PC-9 (cell line): ENCODE measurements at regions not wholly inside any gene's neighbourhood (a gene's known extent, or its start where the extent isn't known, plus 50 kb on each side); places are given as distances from the start of the nearest gene placed in this dataset.

Experiments
- BruUV-seq: library from RNA; stranded (reverse); fragments of 400-500 nt; replicated peaks from 2 replicates; lab custom pipeline; 2021; lab: Mats Ljungman, UMichigan
- CTCF ChIA-PET: fragments of 300-600 bp; sonication (Branson Sonifier 250); formaldehyde crosslinking; loops from one replicate; lab custom pipeline; 2022; ENCODE audit warnings: antibody characterized with exemption; lab: Charles Lee
- POLR2A ChIA-PET: fragments of 300-600 bp; sonication (Branson Sonifier 250); formaldehyde crosslinking; loops from one replicate; lab custom pipeline; 2022; ENCODE audit warnings: antibody characterized with exemption; ENCODE audit not compliant: unreplicated experiment; lab: Charles Lee
- DNase-seq, 2 experiments: peaks; one replicate each; pipeline versions ENCODE4 v3.0.0 to v3.0.0-alpha.2; 2015 to 2022; ENCODE audit warnings: mixed read lengths in 1 of 2
- H2AFZ ChIP-seq: fragments of 200-600 bp; sonication (generic); 2 replicates; pipeline ENCODE4 v1.8.1; 2017; ENCODE audit warnings: antibody characterized with exemption
- H3F3A ChIP-seq: fragments of 200-600 bp; sonication (generic); 2 replicates; pipeline ENCODE4 v1.8.1; 2017; ENCODE audit warnings: antibody characterized with exemption, mild to moderate bottlenecking, low read depth; ENCODE audit not compliant: insufficient read depth
- H3K27ac ChIP-seq: fragments of 200-600 bp; sonication (generic); 2 replicates; pipeline ENCODE4 v1.6.1; 2016; ENCODE audit warnings: mixed run types
- H3K27me3 ChIP-seq: fragments of 200-600 bp; sonication (generic); 2 replicates; pipeline ENCODE4 v1.6.1; 2016; ENCODE audit warnings: low read depth, mixed run types; ENCODE audit not compliant: insufficient read depth
- H3K36me3 ChIP-seq: fragments of 200-600 bp; sonication (generic); 2 replicates; pipeline ENCODE4 v1.6.1; 2016; ENCODE audit warnings: low read depth, mixed run types
- H3K4me1 ChIP-seq: fragments of 200-600 bp; sonication (generic); replicated peaks from 2 replicates; pipeline ENCODE4 v1.6.1; 2016; ENCODE audit warnings: mixed run types; ENCODE audit not compliant: insufficient read depth
- H3K4me2 ChIP-seq: fragments of 200-600 bp; sonication (generic); 2 replicates; pipeline ENCODE4 v1.6.1; 2017; ENCODE audit warnings: mixed run types
- H3K4me3 ChIP-seq: fragments of 200-600 bp; sonication (generic); 2 replicates; pipeline ENCODE4 v1.6.1; 2016; ENCODE audit warnings: mixed run types
- H3K79me2 ChIP-seq: fragments of 200-600 bp; sonication (generic); 2 replicates; pipeline ENCODE4 v1.6.1; 2017; ENCODE audit warnings: low read depth, mixed run types
- H3K9me2 ChIP-seq: fragments of 200-600 bp; sonication (generic); 2 replicates; pipeline ENCODE4 v1.8.1; 2017; ENCODE audit warnings: mild to moderate bottlenecking; ENCODE audit not compliant: insufficient read depth
- H3K9me3 ChIP-seq: fragments of 200-600 bp; sonication (generic); 2 replicates; pipeline ENCODE4 v1.8.1; 2016; ENCODE audit warnings: low read depth; ENCODE audit not compliant: insufficient read depth
- H4K20me1 ChIP-seq: fragments of 200-600 bp; sonication (generic); 2 replicates; pipeline ENCODE4 v1.8.1; 2017; ENCODE audit not compliant: insufficient read depth
- CTCF ChIP-seq: fragments of 200-600 bp; sonication (generic); conservative IDR thresholded peaks from 2 replicates; pipeline ENCODE4 v1.6.1; 2017; ENCODE audit warnings: mixed run types, antibody characterized with exemption, mild to moderate bottlenecking, moderate library complexity
- EZH2 ChIP-seq: fragments of 200-600 bp; sonication (generic); IDR thresholded peaks from 2 replicates; pipeline ENCODE4 v1.8.0; 2017; ENCODE audit warnings: antibody characterized with exemption, low read depth
- intact Hi-C: fragments of 100-400 bp; cut with micrococcal nuclease; formaldehyde crosslinking; loops from one replicate; pipeline ENCODE4 v1.10.0; 2022; ENCODE audit not compliant: unreplicated experiment

- H3K79me2 ChIP-seq, result no peaks in the 10 kb centered on the region
- H3K4me2 ChIP-seq, result no peak overlapping the region
- BruUV-seq, result no TSS peak
- H4K20me1 ChIP-seq, result no peaks in the 10 kb centered on the region
- H3K36me3 ChIP-seq, result no peaks in the 10 kb centered on the region
- no peaks in the 10 kb centered on the region for H3K9me2 ChIP-seq
- H3K4me3 ChIP-seq, result no peak overlapping the region
- CTCF ChIA-PET, result no interaction called here
- no peaks in the 10 kb centered on the region for H3K9me3 ChIP-seq
- POLR2A ChIA-PET, result no interaction called here
- H2AFZ ChIP-seq, result no peak overlapping the region
- intact Hi-C loops, result no loop called here
- no peaks in the 10 kb centered on the region for H3F3A ChIP-seq
- H3K27ac ChIP-seq, result no peak overlapping the region
- H3K27me3 ChIP-seq, result no peaks in the 10 kb centered on the region
- no peaks in the 10 kb centered on the region for H3K4me1 ChIP-seq
- no peak for DNase-seq
- TF ChIP-seq CTCF (peak; percentile 37; the same call in 1 of the 2 replicates), EZH2 (no peak)
Measured at GRCh38 chrX:79524642-79525041, 157.5 kb upstream of the ITM2A start.

GRCh38 chrX:79515529-79515928, 148.4 kb upstream of the ITM2A start:
- POLR2A ChIA-PET, result no interaction called here
- intact Hi-C loops, result no loop called here
- no peak for DNase-seq

GRCh38 chrX:79511799-79512198, 144.7 kb upstream of the ITM2A start:
- no peaks in the 10 kb centered on the region for H3K79me2 ChIP-seq
- no peak overlapping the region for H3K4me3 ChIP-seq
- POLR2A ChIA-PET, result no interaction called here
- no peak overlapping the region for H3K4me2 ChIP-seq
- no peak for DNase-seq
- no peaks in the 10 kb centered on the region for H4K20me1 ChIP-seq
- no peak overlapping the region for H2AFZ ChIP-seq
- intact Hi-C loops, result no loop called here
- TF ChIP-seq CTCF (no peak), EZH2 (no peak)
- CTCF ChIA-PET, result no interaction called here
- no peaks in the 10 kb centered on the region for H3F3A ChIP-seq
- no TSS peak for BruUV-seq
- H3K4me1 ChIP-seq, result no peaks in the 10 kb centered on the region
- H3K36me3 ChIP-seq, result no peaks in the 10 kb centered on the region
- no peak overlapping the region for H3K27ac ChIP-seq
- H3K9me2 ChIP-seq, result no peaks in the 10 kb centered on the region
- H3K27me3 ChIP-seq, result no peaks in the 10 kb centered on the region
- H3K9me3 ChIP-seq, result no peaks in the 10 kb centered on the region

More at GRCh38 chrX:79515529-79515928, 148.4 kb upstream of the ITM2A start:
- Histone ChIP-seq H3K79me2 (no peaks in the 10 kb centered on the region), H3K27ac (no peak overlapping the region), H3K9me2 (no peaks in the 10 kb centered on the region), H2AFZ (no peak overlapping the region), H3F3A (no peaks in the 10 kb centered on the region), H3K9me3 (no peaks in the 10 kb centered on the region), H4K20me1 (no peaks in the 10 kb centered on the region), H3K4me3 (no peak overlapping the region), H3K4me1 (no peaks in the 10 kb centered on the region), H3K36me3 (no peaks in the 10 kb centered on the region), H3K4me2 (no peak overlapping the region), H3K27me3 (no peaks in the 10 kb centered on the region)
- CTCF ChIA-PET, result no interaction called here
- TF ChIP-seq EZH2, result no peak
- no peak for TF ChIP-seq CTCF
- no TSS peak for BruUV-seq
